ENCODE measurements at regions not wholly inside any gene's neighbourhood (a gene's known extent, or its start where the extent isn't known, plus 50 kb on each side); places are given as distances from the start of the nearest gene placed in this dataset.

DNA sequence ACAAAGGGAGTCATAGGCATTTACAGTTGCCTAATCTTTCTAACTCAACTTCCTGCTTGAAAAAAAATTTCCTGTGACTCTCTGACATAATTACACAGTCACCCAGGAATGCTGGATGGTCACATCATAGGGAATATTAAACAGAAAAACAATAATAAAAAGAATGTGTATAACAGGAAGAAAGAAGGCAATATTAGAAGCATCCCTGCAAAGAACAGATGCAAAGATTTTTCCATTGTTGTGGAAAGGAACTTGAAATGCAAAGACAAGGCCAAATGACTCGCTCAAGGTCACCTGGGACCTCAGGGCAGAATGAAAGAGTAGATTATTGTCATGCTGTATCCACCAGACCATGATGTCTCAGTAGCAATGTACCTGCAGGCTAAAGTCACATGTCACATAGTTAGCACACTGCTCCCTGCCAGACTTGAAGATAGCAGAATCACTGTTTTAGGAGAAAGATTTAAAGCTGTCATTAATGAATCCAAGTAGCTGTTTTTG, 184.3 kb downstream of the CYYR1 start:
- 54 to 58% methylated on average over 1 of the region's 1 CpG for WGBS, 2 donors
- TF ChIP-seq, protein P1, sequence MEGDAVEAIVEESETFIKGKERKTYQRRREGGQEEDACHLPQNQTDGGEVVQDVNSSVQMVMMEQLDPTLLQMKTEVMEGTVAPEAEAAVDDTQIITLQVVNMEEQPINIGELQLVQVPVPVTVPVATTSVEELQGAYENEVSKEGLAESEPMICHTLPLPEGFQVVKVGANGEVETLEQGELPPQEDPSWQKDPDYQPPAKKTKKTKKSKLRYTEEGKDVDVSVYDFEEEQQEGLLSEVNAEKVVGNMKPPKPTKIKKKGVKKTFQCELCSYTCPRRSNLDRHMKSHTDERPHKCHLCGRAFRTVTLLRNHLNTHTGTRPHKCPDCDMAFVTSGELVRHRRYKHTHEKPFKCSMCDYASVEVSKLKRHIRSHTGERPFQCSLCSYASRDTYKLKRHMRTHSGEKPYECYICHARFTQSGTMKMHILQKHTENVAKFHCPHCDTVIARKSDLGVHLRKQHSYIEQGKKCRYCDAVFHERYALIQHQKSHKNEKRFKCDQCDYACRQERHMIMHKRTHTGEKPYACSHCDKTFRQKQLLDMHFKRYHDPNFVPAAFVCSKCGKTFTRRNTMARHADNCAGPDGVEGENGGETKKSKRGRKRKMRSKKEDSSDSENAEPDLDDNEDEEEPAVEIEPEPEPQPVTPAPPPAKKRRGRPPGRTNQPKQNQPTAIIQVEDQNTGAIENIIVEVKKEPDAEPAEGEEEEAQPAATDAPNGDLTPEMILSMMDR (IDR thresholded peaks at IDR 0.05), result no peak
- no peak overlapping the region for H3K4me3 ChIP-seq (ENCODE audit: low read depth, poor library complexity, severe bottlenecking)
- intact Hi-C loops (cut with DNase I; ENCODE audit: low total_unique reads), result no loop called here
- no peak for DNase-seq (ENCODE audit: low spot score in 2 of 2)

DNA sequence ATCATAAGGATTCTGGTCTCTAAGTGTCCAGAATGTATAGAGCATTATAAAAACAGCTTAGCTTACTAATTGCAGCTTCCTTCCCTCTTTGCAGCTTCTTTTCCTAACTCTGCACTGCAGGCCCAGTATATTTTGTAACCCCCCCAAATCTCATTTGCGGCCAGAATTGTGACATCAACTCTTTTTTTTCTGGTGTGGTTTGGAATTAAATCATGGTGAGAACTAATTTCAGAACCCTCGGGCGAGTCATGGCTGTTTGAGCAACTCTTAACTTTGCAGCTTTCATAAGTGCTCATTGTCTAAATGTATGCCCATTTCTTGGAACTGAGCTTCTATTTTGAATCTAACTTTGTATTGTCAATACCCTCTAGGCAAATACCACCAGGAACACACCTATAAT, 187.4 kb downstream of the CYYR1 start:
- TF ChIP-seq, protein P1 (IDR thresholded peaks at IDR 0.05), result no peak
- TF ChIP-seq POLR2A (IDR thresholded peaks at IDR 0.05), result no peak
- DNase-seq (ENCODE audit: low spot score in 2 of 2), result no peak
- intact Hi-C loops (cut with DNase I; ENCODE audit: low total_unique reads), result no loop called here
- 54 to 55% methylated on average over 3 of the region's 3 CpGs for WGBS, 2 donors
- no peak overlapping the region for H3K4me3 ChIP-seq (ENCODE audit: low read depth, poor library complexity, severe bottlenecking)

DNA sequence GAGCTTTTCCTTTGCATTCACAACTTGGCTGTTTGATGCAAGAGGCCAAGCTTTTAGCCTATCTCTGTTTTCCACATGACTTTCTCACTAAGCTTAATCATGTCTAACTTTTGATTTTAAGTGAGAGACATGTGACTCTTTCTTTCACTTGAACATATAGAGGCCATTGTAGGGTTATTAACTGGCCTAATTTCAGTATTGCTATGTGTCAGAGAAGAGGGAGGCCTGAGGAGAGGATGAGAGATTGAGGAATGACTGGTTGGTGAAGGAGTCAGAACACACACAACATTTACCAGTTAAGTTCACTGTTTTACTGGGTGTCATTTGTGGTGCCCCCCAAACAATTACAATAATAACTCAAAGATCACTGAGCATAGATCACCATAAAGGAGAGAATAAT, 193.5 kb downstream of the CYYR1 start:
- DNase-seq (ENCODE audit: low spot score in 2 of 2), result no peak
- intact Hi-C loops (cut with DNase I; ENCODE audit: low total_unique reads), result no loop called here
- no peak overlapping the region for H3K4me3 ChIP-seq (ENCODE audit: low read depth, poor library complexity, severe bottlenecking)
- TF ChIP-seq POLR2A (IDR thresholded peaks at IDR 0.05), result no peak
- TF ChIP-seq, protein P1 (IDR thresholded peaks at IDR 0.05), result no peak

DNA sequence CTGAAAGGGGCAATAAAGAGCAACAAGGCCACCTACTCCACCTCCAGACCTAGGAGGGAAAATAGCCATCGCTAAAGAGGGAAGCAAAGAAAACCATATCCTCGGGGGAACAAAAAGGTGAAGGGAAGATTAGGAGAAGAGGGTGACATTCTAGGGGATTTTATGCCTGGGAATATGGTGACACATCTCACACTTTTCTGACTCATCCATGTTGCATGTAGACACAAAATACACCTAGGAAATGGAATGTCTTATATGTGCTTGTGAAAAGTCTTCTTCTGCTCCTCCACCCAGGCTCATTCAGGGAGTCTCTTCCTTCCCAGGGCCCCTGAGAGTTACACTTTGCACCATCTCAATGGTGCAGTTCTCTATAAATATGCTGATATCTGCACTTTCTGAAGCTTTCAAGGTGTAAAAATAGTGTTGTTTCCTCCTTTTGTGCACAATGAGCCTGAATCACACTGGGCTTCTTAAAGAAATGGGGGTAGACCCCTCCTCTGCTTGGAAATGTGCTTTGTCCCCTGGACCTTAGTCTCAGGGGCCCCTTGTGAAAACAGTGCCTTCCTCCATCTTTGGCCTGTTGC, 195.9 kb downstream of the CYYR1 start:
- no peak overlapping the region for H3K4me3 ChIP-seq (ENCODE audit: low read depth, poor library complexity, severe bottlenecking)
- DNase-seq (ENCODE audit: low spot score in 2 of 2), result no peak
- intact Hi-C loops (cut with DNase I; ENCODE audit: low total_unique reads), result no loop called here
- WGBS, 2 donors, result 92 to 96% methylated on average over 2 of the region's 2 CpGs
- TF ChIP-seq, protein P1 (IDR thresholded peaks at IDR 0.05), result no peak
- TF ChIP-seq POLR2A (IDR thresholded peaks at IDR 0.05), result no peak

DNA sequence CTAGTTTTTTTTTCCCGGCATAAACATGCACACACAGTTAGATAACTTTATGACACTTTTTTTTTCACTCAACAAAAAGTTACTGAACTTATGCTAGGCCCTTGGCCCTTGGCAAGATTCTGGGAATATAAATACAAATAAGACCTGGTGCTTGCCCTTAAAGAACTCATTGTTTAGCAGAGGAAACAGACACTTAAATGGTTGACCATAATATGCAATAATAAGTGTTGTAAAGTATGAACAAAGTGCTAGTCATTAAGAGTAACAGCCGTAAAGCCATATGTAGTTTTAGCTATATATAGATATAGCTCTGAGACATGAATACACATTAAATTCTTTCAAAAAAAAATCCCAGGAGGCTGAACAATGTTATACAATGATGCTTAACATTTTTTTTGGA, 198.3 kb downstream of the CYYR1 start:
- intact Hi-C loops (cut with DNase I; ENCODE audit: low total_unique reads), result no loop called here
- no peak for TF ChIP-seq POLR2A (IDR thresholded peaks at IDR 0.05)
- WGBS, 2 donors, result 63 to 75% methylated on average over 2 of the region's 2 CpGs
- DNase-seq (ENCODE audit: low spot score in 2 of 2), result no peak
- H3K4me3 ChIP-seq (ENCODE audit: low read depth, poor library complexity, severe bottlenecking), result no peak overlapping the region

DNA sequence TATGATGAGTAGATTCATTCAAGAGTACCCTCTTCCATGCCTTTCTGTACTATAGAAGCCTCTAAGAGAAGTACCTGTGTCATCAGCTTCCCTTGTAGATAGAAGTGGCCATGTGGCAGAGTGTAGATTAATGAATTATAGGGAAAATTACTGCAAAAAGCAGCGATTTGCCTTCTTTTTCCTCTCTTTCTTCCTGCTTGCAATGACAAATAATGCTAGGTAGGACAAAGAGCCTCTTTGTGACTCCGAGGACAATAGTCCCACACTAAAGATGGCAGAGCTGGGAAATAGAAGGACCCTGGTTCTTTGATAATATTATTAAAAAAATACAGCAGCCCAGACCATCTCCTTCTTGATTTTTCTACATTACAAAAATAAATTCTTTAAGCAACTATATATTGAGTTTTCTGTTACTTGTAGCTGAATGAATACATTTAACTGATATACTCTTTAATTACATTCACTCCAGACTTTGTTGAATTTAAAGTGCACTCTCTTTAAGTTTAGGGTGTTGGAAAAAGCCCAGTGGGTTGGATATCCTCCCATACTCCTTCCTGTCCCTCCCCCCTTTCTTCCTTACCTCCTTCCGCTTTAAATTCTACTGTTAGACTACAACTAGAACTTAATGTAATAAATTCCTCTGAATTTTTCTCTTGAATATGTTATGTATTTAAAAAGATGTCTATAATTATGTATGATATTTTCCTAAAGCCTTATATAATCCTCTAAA, 198.2 kb upstream of the APP start:
- no peak overlapping the region for H3K4me3 ChIP-seq (ENCODE audit: low read depth, poor library complexity, severe bottlenecking)
- intact Hi-C loops (cut with DNase I; ENCODE audit: low total_unique reads), result no loop called here
- TF ChIP-seq, protein P1 (IDR thresholded peaks at IDR 0.05), result no peak
- no peak for TF ChIP-seq POLR2A (IDR thresholded peaks at IDR 0.05)
- no peak for DNase-seq (ENCODE audit: low spot score in 2 of 2)
- WGBS, 2 donors, result 79 to 82% methylated on average over 3 of the region's 3 CpGs

All from lower leg skin (tissue), 4 donors.